Liver (tissue), 3 donors: ENCODE measurements at regions not wholly inside any gene's neighbourhood (a gene's known extent, or its start where the extent isn't known, plus 50 kb on each side); places are given as distances from the start of the nearest gene placed in this dataset.

Source experiments
- CTCF ChIP-seq: fragments of 150-350 bp; IDR thresholded peaks from 2 replicates; pipeline ENCODE4 v1.5.1; 2017; ENCODE audit warnings: improper control_type of control experiment, low read depth, low read length; ENCODE audit not compliant: missing input control
- FOXA1 ChIP-seq: IDR thresholded peaks from 2 replicates; pipeline ENCODE4 v1.6.1; 2016; ENCODE audit warnings: antibody characterized with exemption
- GABPA ChIP-seq, 2 donors: IDR thresholded peaks in 1 of 2; conservative IDR thresholded peaks in 1 of 2; 2 replicates each; pipeline ENCODE4 v1.6.1; 2016; ENCODE audit warnings: antibody characterized with exemption in 2 of 2, mild to moderate bottlenecking in 1 of 2, moderate library complexity in 1 of 2
- RAD21 ChIP-seq, 2 donors: IDR thresholded peaks; 2 replicates each; pipeline ENCODE4 v1.6.1; 2016; ENCODE audit warnings: antibody characterized with exemption in 2 of 2, mild to moderate bottlenecking in 2 of 2
- TAF1 ChIP-seq: conservative IDR thresholded peaks from 2 replicates; pipeline ENCODE4 v1.6.1; 2016; ENCODE audit warnings: antibody characterized with exemption, mild to moderate bottlenecking
- YY1 ChIP-seq: IDR thresholded peaks from 2 replicates; pipeline ENCODE4 v1.6.1; 2016; ENCODE audit warnings: antibody characterized with exemption, mild to moderate bottlenecking
- ZBTB33 ChIP-seq: IDR thresholded peaks from 2 replicates; pipeline ENCODE4 v1.6.1; 2016; ENCODE audit warnings: antibody characterized with exemption
- TF ChIP-seq, protein P1 (sequence below): IDR thresholded peaks from 2 replicates; pipeline ENCODE4 v1.6.1; 2016; ENCODE audit warnings: antibody characterized with exemption
- donor health status: healthy.
- donor health status: healthy.

- TF ChIP-seq CTCF (no peak), TAF1 (no peak), FOXA1 (no peak), YY1 (no peak), GABPA (IDR thresholded peaks at IDR 0.05 in 1 of 2, conservative IDR thresholded peaks at IDR 0.05 in 1 of 2) (no peak), RAD21 (IDR thresholded peaks at IDR 0.05) (no peak), ZBTB33 (no peak)
- TF ChIP-seq, protein P1, sequence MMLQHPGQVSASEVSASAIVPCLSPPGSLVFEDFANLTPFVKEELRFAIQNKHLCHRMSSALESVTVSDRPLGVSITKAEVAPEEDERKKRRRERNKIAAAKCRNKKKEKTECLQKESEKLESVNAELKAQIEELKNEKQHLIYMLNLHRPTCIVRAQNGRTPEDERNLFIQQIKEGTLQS: no peak
Observed at GRCh38 chr5:99037668-99038067, 108.9 kb upstream of the CHD1 start.
